A549 (cell line): ENCODE measurements at regions not wholly inside any gene's neighbourhood (a gene's known extent, or its start where the extent isn't known, plus 50 kb on each side); places are given as distances from the start of the nearest gene placed in this dataset.

Experiments
- ATAC-seq, 2 experiments: fragments of 200-7000 bp in 1 of 2; fragments of >200 bp in 1 of 2; cut with Nextera tagmentation in 1 of 2; cut with Tn5 transposase in 1 of 2; 3 replicates each; pipeline versions ENCODE4 v1.8.0 to v1.9.1; 2018 to 2020; ENCODE audit warnings: mild to moderate bottlenecking in 1 of 2, moderate library complexity in 1 of 2
- CTCF ChIA-PET: fragments of 300-600 bp; sonication (Branson Sonifier 250); formaldehyde crosslinking; extraction: SDS; loops from one replicate; lab custom pipeline; 2021; ENCODE audit warnings: antibody characterized with exemption, inconsistent platforms; lab: Yijun Ruan, JAX
- POLR2A ChIA-PET: fragments of 350-600 bp; formaldehyde crosslinking; extraction: SDS; loops from one replicate; lab custom pipeline; 2021; ENCODE audit warnings: antibody characterized with exemption, inconsistent platforms; lab: Yijun Ruan, JAX
- DNase-seq, 2 experiments: peaks; one replicate each; pipeline versions ENCODE4 v3.0.0 to v3.0.0-alpha.2; 2011 to 2016; ENCODE audit warnings: low read depth in 1 of 2, low spot score in 1 of 2
- FAIRE-seq: peaks from 2 replicates; lab custom pipeline; 2011; peaks lifted over from hg19 to GRCh38; lab: Jason Lieb, UNC
- H3K27ac ChIP-seq, 2 experiments: fragments of >200 bp; sonication (Bioruptor Twin); formaldehyde crosslinking; 3 replicates each; pipeline ENCODE4 v1.5.1; 2016 to 2017
- H3K4me1 ChIP-seq: fragments of >200 bp; sonication (Bioruptor Twin); formaldehyde crosslinking; 3 replicates; pipeline ENCODE4 v1.6.1; 2016
- H3K4me2 ChIP-seq: fragments of >200 bp; sonication (Bioruptor Twin); formaldehyde crosslinking; 3 replicates; pipeline ENCODE4 v1.6.1; 2016
- H3K4me3 ChIP-seq: fragments of >200 bp; sonication (Bioruptor Twin); formaldehyde crosslinking; 3 replicates; pipeline ENCODE4 v1.5.1; 2016
- H3K9me3 ChIP-seq: fragments of >200 bp; sonication (Bioruptor Twin); formaldehyde crosslinking; 3 replicates; pipeline ENCODE4 v1.6.1; 2016
- EHF ChIP-seq: fragments of 250-450 bp; sonication (Bioruptor Pico); IDR thresholded peaks from 2 replicates; pipeline ENCODE4 v1.5.0; 2020; ENCODE audit warnings: mild to moderate bottlenecking
- EP300 ChIP-seq, 2 experiments: fragments of >200 bp; sonication (Bioruptor Twin); formaldehyde crosslinking; IDR thresholded peaks; 2 replicates in 1 of 2; 3 replicates in 1 of 2; pipeline ENCODE4 v1.6.1; 2016 to 2017
- ESRRA ChIP-seq: fragments of 150-350 bp; IDR thresholded peaks from 2 replicates; pipeline ENCODE4 v1.6.1; 2014; ENCODE audit warnings: mild to moderate bottlenecking, low read length, borderline replicate concordance
- FOSL2 ChIP-seq, 2 experiments: fragments of 450-650 bp in 1 of 2; fragments of >200 bp in 1 of 2; sonication (Bioruptor Twin) in 1 of 2; formaldehyde crosslinking; IDR thresholded peaks; 2 replicates each; pipeline versions ENCODE4 v1.5.0 to v1.6.1; 2016 to 2020; ENCODE audit warnings: mild to moderate bottlenecking in 1 of 2, moderate library complexity in 1 of 2
- HOXB5 ChIP-seq: fragments of 250-450 bp; sonication (Bioruptor Pico); IDR thresholded peaks from 2 replicates; pipeline ENCODE4 v1.5.0; 2020; ENCODE audit warnings: mild to moderate bottlenecking, moderate library complexity
- JUN ChIP-seq, 2 experiments: fragments of >200 bp; sonication (Bioruptor Twin); formaldehyde crosslinking; IDR thresholded peaks; 2 replicates in 1 of 2; 3 replicates in 1 of 2; pipeline ENCODE4 v1.6.1; 2016 to 2017
- JUNB ChIP-seq: fragments of >200 bp; sonication (Bioruptor Twin); formaldehyde crosslinking; IDR thresholded peaks from 2 replicates; pipeline ENCODE4 v1.6.1; 2016
- RAD21 ChIP-seq, 2 experiments: fragments of >200 bp in 1 of 2; sonication (Bioruptor Twin) in 1 of 2; formaldehyde crosslinking in 1 of 2; IDR thresholded peaks in 1 of 2; conservative IDR thresholded peaks in 1 of 2; 2 replicates in 1 of 2; 3 replicates in 1 of 2; pipeline ENCODE4 v1.6.1; 2012 to 2018; ENCODE audit warnings: inconsistent platforms in 1 of 2
- SREBF2 ChIP-seq: fragments of 450-650 bp; IDR thresholded peaks from 2 replicates; pipeline ENCODE4 v1.6.1; 2014; ENCODE audit warnings: mild to moderate bottlenecking, moderate library complexity
- TFCP2L1 ChIP-seq: fragments of 250-450 bp; sonication (Bioruptor Pico); IDR thresholded peaks from 2 replicates; pipeline ENCODE4 v1.5.0; 2021; ENCODE audit warnings: mild to moderate bottlenecking
- ZNF302 ChIP-seq: fragments of 250-450 bp; sonication (Bioruptor Pico); IDR thresholded peaks from 2 replicates; pipeline ENCODE4 v1.9.0; 2021; ENCODE audit warnings: inconsistent platforms, mild to moderate bottlenecking, moderate library complexity
- ZSCAN20 ChIP-seq: fragments of 250-450 bp; sonication (Bioruptor Pico); IDR thresholded peaks from 2 replicates; pipeline ENCODE4 v1.8.0; 2022; ENCODE audit warnings: mild to moderate bottlenecking, moderate library complexity
- WGBS: methylation state at CpG from one replicate; pipeline ENCODE4 v1.1.6; 2017; ENCODE audit errors: missing lambda C conversion rate; 5-methylcytosine and 5-hydroxymethylcytosine counted together
- TF ChIP-seq, protein P1 (sequence below): fragments of >200 bp; sonication (Bioruptor Twin); formaldehyde crosslinking; IDR thresholded peaks from 2 replicates; pipeline ENCODE4 v1.6.1; 2016
- TF ChIP-seq, protein P2 (sequence below): IDR thresholded peaks from 2 replicates; pipeline ENCODE4 v1.6.1; 2012
- TF ChIP-seq, protein P3 (sequence below): fragments of 250-450 bp; sonication (Bioruptor Pico); IDR thresholded peaks from 2 replicates; pipeline ENCODE4 v1.5.0; 2020; ENCODE audit warnings: low read depth, mild to moderate bottlenecking, moderate library complexity
- TF ChIP-seq, protein P4 (sequence below): fragments of 200-600 bp; sonication (generic); IDR thresholded peaks from 2 replicates; pipeline ENCODE4 v1.6.1; 2016; ENCODE audit warnings: antibody characterized with exemption, mild to moderate bottlenecking, moderate library complexity
- TF ChIP-seq, protein P5 (sequence below): IDR thresholded peaks from 2 replicates; pipeline ENCODE4 v1.6.1; 2012; ENCODE audit warnings: low read depth, borderline replicate concordance

DNA sequence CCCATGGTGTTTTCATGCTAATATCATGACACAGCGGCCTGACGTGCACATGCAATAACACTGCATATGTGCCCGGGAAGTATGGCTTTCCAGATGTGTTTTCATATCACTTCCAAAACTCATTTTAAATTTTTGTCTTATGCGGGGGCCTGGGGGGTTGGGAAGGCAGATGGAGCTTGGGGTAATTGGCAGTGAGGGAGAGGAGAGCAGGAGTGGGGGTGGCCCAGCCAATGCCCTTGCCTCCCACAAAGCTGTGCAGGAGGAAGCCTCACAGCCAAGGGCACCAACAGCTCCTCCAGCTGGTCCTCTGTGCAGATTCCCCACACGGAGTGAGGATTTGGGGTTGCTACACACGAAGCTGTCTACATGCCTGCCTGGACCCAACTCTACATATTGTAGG, 805.2 kb downstream of the GALR1 start (continued):
- TF ChIP-seq JUN (IDR thresholded peaks at IDR 0.05): no peak
- TF ChIP-seq, all 56 proteins: peak for 0

DNA sequence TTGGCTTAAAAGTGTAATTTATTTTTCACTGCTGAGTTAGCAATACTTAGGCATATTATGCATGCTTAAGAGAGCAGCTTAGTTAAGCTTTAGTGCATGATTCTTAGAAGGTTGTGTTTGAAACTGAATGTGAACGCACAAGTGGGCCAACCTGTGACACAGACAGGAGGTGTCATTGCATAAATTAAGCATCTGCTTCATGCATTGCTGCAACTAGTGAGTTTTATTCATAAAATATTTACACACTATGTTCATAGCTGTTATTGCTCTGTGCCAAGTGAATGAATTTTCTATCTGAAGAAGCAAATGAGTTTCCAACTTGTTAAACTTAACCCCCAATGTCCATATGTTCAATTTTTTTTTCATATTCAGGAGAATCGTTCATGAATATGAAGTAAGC, 806.4 kb downstream of the GALR1 start:
- CTCF ChIA-PET: no interaction called here
- no peak overlapping the region for H3K4me3 ChIP-seq
- no peak overlapping the region for H3K27ac ChIP-seq
- 2% methylated on average over 2 of the region's 2 CpGs for WGBS
- H3K4me1 ChIP-seq: no peaks in the 10 kb centered on the region
- no peak for FAIRE-seq
- POLR2A ChIA-PET: no interaction called here
- H3K4me2 ChIP-seq: no peak overlapping the region
- ATAC-seq: no peak
- TF ChIP-seq EP300 (IDR thresholded peaks at IDR 0.05) (no peak), RAD21 (conservative IDR thresholded peaks at IDR 0.05 in 1 of 2, IDR thresholded peaks at IDR 0.05 in 1 of 2) (no peak), HOXB5 (CRISPR knock-in tag) (no peak), SREBF2 (no peak), JUNB (no peak), TFCP2L1 (no peak), ESRRA (no peak), EHF (CRISPR knock-in tag) (no peak)
- TF ChIP-seq, protein P1, sequence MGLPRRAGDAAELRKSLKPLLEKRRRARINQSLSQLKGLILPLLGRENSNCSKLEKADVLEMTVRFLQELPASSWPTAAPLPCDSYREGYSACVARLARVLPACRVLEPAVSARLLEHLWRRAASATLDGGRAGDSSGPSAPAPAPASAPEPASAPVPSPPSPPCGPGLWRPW: no peak
- TF ChIP-seq, protein P2, sequence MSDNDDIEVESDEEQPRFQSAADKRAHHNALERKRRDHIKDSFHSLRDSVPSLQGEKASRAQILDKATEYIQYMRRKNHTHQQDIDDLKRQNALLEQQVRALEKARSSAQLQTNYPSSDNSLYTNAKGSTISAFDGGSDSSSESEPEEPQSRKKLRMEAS: no peak
- TF ChIP-seq, protein P3, sequence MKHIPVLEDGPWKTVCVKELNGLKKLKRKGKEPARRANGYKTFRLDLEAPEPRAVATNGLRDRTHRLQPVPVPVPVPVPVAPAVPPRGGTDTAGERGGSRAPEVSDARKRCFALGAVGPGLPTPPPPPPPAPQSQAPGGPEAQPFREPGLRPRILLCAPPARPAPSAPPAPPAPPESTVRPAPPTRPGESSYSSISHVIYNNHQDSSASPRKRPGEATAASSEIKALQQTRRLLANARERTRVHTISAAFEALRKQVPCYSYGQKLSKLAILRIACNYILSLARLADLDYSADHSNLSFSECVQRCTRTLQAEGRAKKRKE (CRISPR knock-in tag): no peak
- DNase-seq: no peak
- no peaks in the 10 kb centered on the region for H3K9me3 ChIP-seq

DNA sequence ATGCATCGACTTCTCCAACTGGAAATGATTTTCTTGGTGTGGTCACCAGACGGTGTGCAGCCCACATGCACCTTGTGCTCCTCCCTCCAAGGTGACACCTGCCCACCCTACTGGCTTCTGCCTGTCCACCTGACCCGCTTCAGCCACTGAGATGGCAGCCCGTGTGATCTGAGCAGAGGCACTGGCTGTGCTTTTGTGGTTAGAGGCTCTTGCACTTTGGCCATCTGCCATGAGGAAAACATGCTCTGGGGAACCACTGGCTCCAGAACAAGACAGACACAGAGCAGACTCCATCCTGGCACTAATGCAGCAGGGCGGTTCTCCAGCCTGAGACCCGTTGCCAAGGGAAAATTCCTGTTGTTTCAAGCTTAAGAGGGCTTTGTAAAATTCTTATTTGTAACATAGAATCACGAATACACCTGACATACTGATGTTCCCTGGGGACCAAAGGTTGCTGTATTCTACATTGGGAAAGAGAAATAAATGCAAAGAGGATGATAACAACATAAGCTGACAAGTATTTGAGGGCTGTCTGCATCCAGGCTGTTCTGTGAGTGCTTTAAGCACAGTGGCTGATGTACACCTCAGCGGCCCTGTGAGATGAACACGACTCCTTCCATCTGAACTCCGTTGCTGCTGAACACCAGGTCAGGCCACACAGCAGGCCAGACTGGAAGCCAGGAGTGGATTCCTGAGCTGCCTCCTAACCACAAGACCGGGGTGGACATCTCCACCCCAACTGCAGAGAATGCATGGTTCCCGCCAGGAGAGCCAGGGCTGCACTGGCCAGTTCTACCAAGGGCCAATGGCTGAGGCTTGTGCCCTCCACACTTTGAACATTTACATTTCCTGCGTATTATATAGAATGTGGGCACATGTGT, 820.4 kb downstream of the GALR1 start:
- ChIA-PET CTCF (no interaction called here), POLR2A (no interaction called here)
- FAIRE-seq (no peak), ATAC-seq (no peak), DNase-seq (no peak)
- Histone ChIP-seq H3K4me2 (no peak overlapping the region), H3K4me1 (no peaks in the 10 kb centered on the region), H3K4me3 (no peak overlapping the region), H3K27ac (no peak overlapping the region), H3K9me3 (no peaks in the 10 kb centered on the region)
- 2% methylated on average over 10 of the region's 13 CpGs for WGBS
- TF ChIP-seq ZNF302 (CRISPR knock-in tag) (no peak), FOSL2 (IDR thresholded peaks at IDR 0.05) (no peak), FOSL2 (CRISPR knock-in tag; IDR thresholded peaks at IDR 0.05) (no peak), ZSCAN20 (CRISPR knock-in tag) (no peak)
- TF ChIP-seq, protein P4, sequence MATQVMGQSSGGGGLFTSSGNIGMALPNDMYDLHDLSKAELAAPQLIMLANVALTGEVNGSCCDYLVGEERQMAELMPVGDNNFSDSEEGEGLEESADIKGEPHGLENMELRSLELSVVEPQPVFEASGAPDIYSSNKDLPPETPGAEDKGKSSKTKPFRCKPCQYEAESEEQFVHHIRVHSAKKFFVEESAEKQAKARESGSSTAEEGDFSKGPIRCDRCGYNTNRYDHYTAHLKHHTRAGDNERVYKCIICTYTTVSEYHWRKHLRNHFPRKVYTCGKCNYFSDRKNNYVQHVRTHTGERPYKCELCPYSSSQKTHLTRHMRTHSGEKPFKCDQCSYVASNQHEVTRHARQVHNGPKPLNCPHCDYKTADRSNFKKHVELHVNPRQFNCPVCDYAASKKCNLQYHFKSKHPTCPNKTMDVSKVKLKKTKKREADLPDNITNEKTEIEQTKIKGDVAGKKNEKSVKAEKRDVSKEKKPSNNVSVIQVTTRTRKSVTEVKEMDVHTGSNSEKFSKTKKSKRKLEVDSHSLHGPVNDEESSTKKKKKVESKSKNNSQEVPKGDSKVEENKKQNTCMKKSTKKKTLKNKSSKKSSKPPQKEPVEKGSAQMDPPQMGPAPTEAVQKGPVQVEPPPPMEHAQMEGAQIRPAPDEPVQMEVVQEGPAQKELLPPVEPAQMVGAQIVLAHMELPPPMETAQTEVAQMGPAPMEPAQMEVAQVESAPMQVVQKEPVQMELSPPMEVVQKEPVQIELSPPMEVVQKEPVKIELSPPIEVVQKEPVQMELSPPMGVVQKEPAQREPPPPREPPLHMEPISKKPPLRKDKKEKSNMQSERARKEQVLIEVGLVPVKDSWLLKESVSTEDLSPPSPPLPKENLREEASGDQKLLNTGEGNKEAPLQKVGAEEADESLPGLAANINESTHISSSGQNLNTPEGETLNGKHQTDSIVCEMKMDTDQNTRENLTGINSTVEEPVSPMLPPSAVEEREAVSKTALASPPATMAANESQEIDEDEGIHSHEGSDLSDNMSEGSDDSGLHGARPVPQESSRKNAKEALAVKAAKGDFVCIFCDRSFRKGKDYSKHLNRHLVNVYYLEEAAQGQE: no peak
- TF ChIP-seq, protein P5, sequence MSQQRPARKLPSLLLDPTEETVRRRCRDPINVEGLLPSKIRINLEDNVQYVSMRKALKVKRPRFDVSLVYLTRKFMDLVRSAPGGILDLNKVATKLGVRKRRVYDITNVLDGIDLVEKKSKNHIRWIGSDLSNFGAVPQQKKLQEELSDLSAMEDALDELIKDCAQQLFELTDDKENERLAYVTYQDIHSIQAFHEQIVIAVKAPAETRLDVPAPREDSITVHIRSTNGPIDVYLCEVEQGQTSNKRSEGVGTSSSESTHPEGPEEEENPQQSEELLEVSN: no peak
